HG03135 (cell line): ENCODE measurements at regions not wholly inside any gene's neighbourhood (a gene's known extent, or its start where the extent isn't known, plus 50 kb on each side); places are given as distances from the start of the nearest gene placed in this dataset.
"Not testable (repeated sequence)": the region's sequence is repeated elsewhere in the genome, so short reads cannot be mapped to it uniquely, and the experiment has no call there.

Experiments used
- ATAC-seq: cut with Tn5 transposase; IDR thresholded peaks from one replicate; pipeline ENCODE4 v1.9.1; 2021; ENCODE audit warnings: mild to moderate bottlenecking, moderate library complexity; ENCODE audit not compliant: unreplicated experiment

- ATAC-seq: no peak
These were observed 394.7 kb downstream of the CD83 start for GRCh38 chr6:14512246-14512645.

- ATAC-seq: no peak
These were observed 396.2 kb downstream of the CD83 start for GRCh38 chr6:14513496-14514393.

- no peak for ATAC-seq
These were observed 399.4 kb downstream of the CD83 start for GRCh38 chr6:14516956-14517355.

- ATAC-seq: no peak
These were observed 400.0 kb downstream of the CD83 start for GRCh38 chr6:14517516-14518105.

GRCh38 chr6:14518515-14519217, 401.1 kb downstream of the CD83 start:
- no peak for ATAC-seq

GRCh38 chr6:14520029-14520428, 402.5 kb downstream of the CD83 start:
- ATAC-seq: no peak

GRCh38 chr6:14520536-14520935, 403.0 kb downstream of the CD83 start:
- no peak for ATAC-seq

GRCh38 chr6:14521141-14521540, 403.6 kb downstream of the CD83 start:
- ATAC-seq: no peak

GRCh38 chr6:14521861-14522260, 404.3 kb downstream of the CD83 start:
- ATAC-seq: not testable (repeated sequence)

GRCh38 chr6:14524319-14524718, 406.7 kb downstream of the CD83 start:
- ATAC-seq: no peak

GRCh38 chr6:14530385-14530784, 412.8 kb downstream of the CD83 start:
- no peak for ATAC-seq

GRCh38 chr6:14533446-14533845, 415.9 kb downstream of the CD83 start:
- no peak for ATAC-seq

- no peak for ATAC-seq
These were observed 419.5 kb downstream of the CD83 start for GRCh38 chr6:14537030-14537429.

GRCh38 chr6:14540276-14540675, 422.7 kb downstream of the CD83 start:
- ATAC-seq: no peak

- ATAC-seq: no peak
These were observed 423.4 kb downstream of the CD83 start for GRCh38 chr6:14540810-14541540.

- ATAC-seq: peak; percentile 57
These were observed 425.2 kb downstream of the CD83 start for GRCh38 chr6:14542670-14543366.

- ATAC-seq: no peak
These were observed 426.5 kb downstream of the CD83 start for GRCh38 chr6:14543971-14544585.

GRCh38 chr6:14544666-14545065, 427.1 kb downstream of the CD83 start:
- ATAC-seq: no peak

- no peak for ATAC-seq
These were observed 427.9 kb downstream of the CD83 start for GRCh38 chr6:14545496-14545895.

GRCh38 chr6:14546036-14546435, 428.5 kb downstream of the CD83 start:
- ATAC-seq: no peak
